PFSK-1 (cell line): ENCODE measurements at regions not wholly inside any gene's neighbourhood (a gene's known extent, or its start where the extent isn't known, plus 50 kb on each side); places are given as distances from the start of the nearest gene placed in this dataset.

Source experiments
- POLR2AphosphoS5 ChIP-seq: IDR thresholded peaks from 2 replicates; pipeline ENCODE4 v1.6.1; 2012; ENCODE audit warnings: low read depth, mild to moderate bottlenecking, control low read depth, low read length, moderate library complexity
- SIN3A ChIP-seq: IDR thresholded peaks from 2 replicates; pipeline ENCODE4 v1.6.1; 2012; ENCODE audit warnings: mild to moderate bottlenecking, low read length, moderate library complexity, borderline replicate concordance; ENCODE audit not compliant: insufficient read depth
- TF ChIP-seq, protein P1 (sequence below), 2 experiments: IDR thresholded peaks; 2 replicates each; pipeline versions ENCODE4 v1.6.1 to v1.8.0; 2011 to 2012; ENCODE audit warnings: low read depth in 2 of 2, low read length in 2 of 2, control low read depth in 1 of 2, inconsistent platforms in 1 of 2, mild to moderate bottlenecking in 1 of 2, moderate library complexity in 1 of 2; ENCODE audit not compliant: insufficient read depth in 1 of 2

GRCh38 chr6:140684776-140685550, 1310.5 kb upstream of the CITED2 start:
- TF ChIP-seq POLR2AphosphoS5 (no peak), SIN3A (no peak)
- TF ChIP-seq, protein P1, sequence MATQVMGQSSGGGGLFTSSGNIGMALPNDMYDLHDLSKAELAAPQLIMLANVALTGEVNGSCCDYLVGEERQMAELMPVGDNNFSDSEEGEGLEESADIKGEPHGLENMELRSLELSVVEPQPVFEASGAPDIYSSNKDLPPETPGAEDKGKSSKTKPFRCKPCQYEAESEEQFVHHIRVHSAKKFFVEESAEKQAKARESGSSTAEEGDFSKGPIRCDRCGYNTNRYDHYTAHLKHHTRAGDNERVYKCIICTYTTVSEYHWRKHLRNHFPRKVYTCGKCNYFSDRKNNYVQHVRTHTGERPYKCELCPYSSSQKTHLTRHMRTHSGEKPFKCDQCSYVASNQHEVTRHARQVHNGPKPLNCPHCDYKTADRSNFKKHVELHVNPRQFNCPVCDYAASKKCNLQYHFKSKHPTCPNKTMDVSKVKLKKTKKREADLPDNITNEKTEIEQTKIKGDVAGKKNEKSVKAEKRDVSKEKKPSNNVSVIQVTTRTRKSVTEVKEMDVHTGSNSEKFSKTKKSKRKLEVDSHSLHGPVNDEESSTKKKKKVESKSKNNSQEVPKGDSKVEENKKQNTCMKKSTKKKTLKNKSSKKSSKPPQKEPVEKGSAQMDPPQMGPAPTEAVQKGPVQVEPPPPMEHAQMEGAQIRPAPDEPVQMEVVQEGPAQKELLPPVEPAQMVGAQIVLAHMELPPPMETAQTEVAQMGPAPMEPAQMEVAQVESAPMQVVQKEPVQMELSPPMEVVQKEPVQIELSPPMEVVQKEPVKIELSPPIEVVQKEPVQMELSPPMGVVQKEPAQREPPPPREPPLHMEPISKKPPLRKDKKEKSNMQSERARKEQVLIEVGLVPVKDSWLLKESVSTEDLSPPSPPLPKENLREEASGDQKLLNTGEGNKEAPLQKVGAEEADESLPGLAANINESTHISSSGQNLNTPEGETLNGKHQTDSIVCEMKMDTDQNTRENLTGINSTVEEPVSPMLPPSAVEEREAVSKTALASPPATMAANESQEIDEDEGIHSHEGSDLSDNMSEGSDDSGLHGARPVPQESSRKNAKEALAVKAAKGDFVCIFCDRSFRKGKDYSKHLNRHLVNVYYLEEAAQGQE (IDR thresholded peaks at IDR 0.05; ENCODE audit: insufficient read depth in 1 of 2, low read depth in 2 of 2, low read length in 2 of 2) = no peak
